Endothelial cell of umbilical vein (primary cell): ENCODE measurements at regions not wholly inside any gene's neighbourhood (a gene's known extent, or its start where the extent isn't known, plus 50 kb on each side); places are given as distances from the start of the nearest gene placed in this dataset.
"Not testable (repeated sequence)": the region's sequence is repeated elsewhere in the genome, so short reads cannot be mapped to it uniquely, and the experiment has no call there.

Source experiments
- BruUV-seq: library from RNA; stranded (reverse); fragments of 400-500 nt; replicated peaks from 2 replicates; lab custom pipeline; 2021; lab: Mats Ljungman, UMichigan
- CTCF ChIA-PET: fragments of 300-600, 350-600 bp; sonication (Branson Sonifier 250); formaldehyde crosslinking; loops from one replicate; lab custom pipeline; 2021; ENCODE audit warnings: antibody characterized with exemption, inconsistent platforms; lab: Charles Lee
- POLR2A ChIA-PET: fragments of 300-600, 350-600 bp; sonication (Branson Sonifier 250); formaldehyde crosslinking; loops from one replicate; lab custom pipeline; 2021; ENCODE audit warnings: antibody characterized with exemption, inconsistent platforms; lab: Charles Lee
- DNase-seq: peaks from one replicate; pipeline ENCODE4 v3.0.0-alpha.2; 2011; ENCODE audit warnings: low read depth, low spot score
- FAIRE-seq: peaks from 2 replicates; lab custom pipeline; 2011; peaks lifted over from hg19 to GRCh38; lab: Jason Lieb, UNC
- H2AFZ ChIP-seq: 2 replicates; pipeline ENCODE4 v1.6.0; 2012; ENCODE audit warnings: low read depth, low read length, control low read depth, inconsistent platforms
- H3K27ac ChIP-seq: 2 replicates; pipeline ENCODE4 v1.5.1; 2011; ENCODE audit warnings: low read depth, mild to moderate bottlenecking, control low read depth, low read length, moderate library complexity; ENCODE audit not compliant: insufficient read depth
- H3K27me3 ChIP-seq, 2 experiments: 2 replicates each; pipeline versions ENCODE4 v1.6.0 to v1.6.1; 2011; ENCODE audit warnings: low read length in 2 of 2, mixed read lengths in 1 of 2; ENCODE audit not compliant: control insufficient read depth in 2 of 2, insufficient read depth in 2 of 2
- H3K36me3 ChIP-seq, 2 experiments: 2 replicates in 1 of 2; 3 replicates in 1 of 2; pipeline ENCODE4 v1.5.1; 2011; ENCODE audit warnings: low read length in 2 of 2, mild to moderate bottlenecking in 1 of 2, moderate library complexity in 1 of 2; ENCODE audit not compliant: control insufficient read depth in 2 of 2, insufficient read depth in 2 of 2; ENCODE audit errors: extremely low read depth in 1 of 2
- H3K4me1 ChIP-seq: 3 replicates; pipeline ENCODE4 v1.5.1; 2011; ENCODE audit warnings: mild to moderate bottlenecking, low read length; ENCODE audit not compliant: control insufficient read depth, insufficient read depth; ENCODE audit errors: extremely low read depth
- H3K4me2 ChIP-seq: 2 replicates; pipeline ENCODE4 v1.6.1; 2011; ENCODE audit warnings: low read length, control low read depth, mixed read lengths; ENCODE audit not compliant: insufficient read depth
- H3K4me3 ChIP-seq, 3 experiments: fragments of 200-600 bp in 1 of 3; sonication (generic), shearing (Covaris generic) in 1 of 3; replicated peaks in 1 of 3; 2 replicates each; pipeline ENCODE4 v1.5.1; 2011 to 2016; ENCODE audit warnings: control low read depth in 3 of 3, low read length in 3 of 3, mild to moderate bottlenecking in 2 of 3, inconsistent platforms in 1 of 3, low read depth in 1 of 3, moderate library complexity in 1 of 3; ENCODE audit not compliant: insufficient read depth in 1 of 3
- H3K79me2 ChIP-seq: 2 replicates; pipeline ENCODE4 v1.6.0; 2012; ENCODE audit warnings: low read length, inconsistent platforms; ENCODE audit not compliant: control insufficient read depth, insufficient read depth
- H3K9ac ChIP-seq: replicated peaks from 2 replicates; pipeline ENCODE3; 2011; ENCODE audit warnings: low read length, control low read depth; ENCODE audit not compliant: insufficient read depth; ENCODE audit errors: extremely low read depth
- H3K9me1 ChIP-seq: replicated peaks from 3 replicates; pipeline ENCODE4 v1.6.0; 2011; ENCODE audit warnings: mild to moderate bottlenecking, low read length; ENCODE audit not compliant: control insufficient read depth, insufficient read depth; ENCODE audit errors: extremely low read depth
- H3K9me3 ChIP-seq: replicated peaks from 2 replicates; pipeline ENCODE4 v1.5.1; 2012; ENCODE audit warnings: low read length, inconsistent platforms; ENCODE audit not compliant: control insufficient read depth, insufficient read depth
- H4K20me1 ChIP-seq: replicated peaks from 2 replicates; pipeline ENCODE3; 2011; ENCODE audit warnings: mild to moderate bottlenecking, low read length; ENCODE audit not compliant: control insufficient read depth, insufficient read depth; ENCODE audit errors: extremely low read depth
- EZH2 ChIP-seq: IDR thresholded peaks from 2 replicates; pipeline ENCODE4 v1.6.1; 2012; ENCODE audit warnings: borderline replicate concordance, low read depth, mild to moderate bottlenecking, moderate library complexity, low read length, inconsistent platforms; ENCODE audit not compliant: severe bottlenecking
- FOS ChIP-seq: IDR thresholded peaks from 2 replicates; pipeline ENCODE4 v1.6.1; 2011; ENCODE audit warnings: mild to moderate bottlenecking, low read length, moderate library complexity, borderline replicate concordance; ENCODE audit not compliant: insufficient read depth
- GATA2 ChIP-seq: IDR thresholded peaks from 2 replicates; pipeline ENCODE4 v1.7.0; 2011; ENCODE audit warnings: low read depth, mild to moderate bottlenecking, moderate library complexity, mixed read lengths, low read length; ENCODE audit not compliant: insufficient read length, insufficient read depth
- JUN ChIP-seq: IDR thresholded peaks from 2 replicates; pipeline ENCODE4 v1.6.1; 2011; ENCODE audit warnings: borderline replicate concordance, low read depth; ENCODE audit not compliant: insufficient read length, insufficient read depth
- MYC ChIP-seq: IDR thresholded peaks from one replicate; pipeline ENCODE4 v1.6.1; 2011; ENCODE audit warnings: mild to moderate bottlenecking, low read depth, low read length
- POLR2A ChIP-seq: IDR thresholded peaks from 2 replicates; pipeline ENCODE4 v1.6.1; 2012; ENCODE audit warnings: low read depth, mild to moderate bottlenecking, control low read depth, low read length
- POLR2AphosphoS5 ChIP-seq: IDR thresholded peaks from 2 replicates; pipeline ENCODE4 v1.6.1; 2012; ENCODE audit warnings: low read depth, mild to moderate bottlenecking, control low read depth, low read length, moderate library complexity; ENCODE audit not compliant: insufficient read depth
- dilution Hi-C: fragments of 300-500 bp; cut with MboI; formaldehyde crosslinking; loops from one replicate; pipeline ENCODE4 v1.15.0; 2019; ENCODE audit warnings: low sequenced_read_pairs; ENCODE audit not compliant: extremely low pct_ligation_motif_present
- intact Hi-C: fragments of 100-400 bp; cut with micrococcal nuclease; formaldehyde crosslinking; loops from one replicate; pipeline ENCODE4 v1.10.0; 2022
- TF ChIP-seq, protein P1 (sequence below): IDR thresholded peaks from 2 replicates; pipeline ENCODE4 v1.6.1; 2011; ENCODE audit not compliant: insufficient read depth, insufficient read length
- TF ChIP-seq, protein P2 (sequence below), 2 donors: IDR thresholded peaks; 1 replicate in 1 of 2; 2 replicates in 1 of 2; pipeline ENCODE4 v1.5.1; 2011; ENCODE audit warnings: low read length in 2 of 2, mild to moderate bottlenecking in 2 of 2, moderate library complexity in 2 of 2, control low read depth in 1 of 2, inconsistent platforms in 1 of 2, low read depth in 1 of 2; ENCODE audit not compliant: insufficient read depth in 1 of 2; ENCODE audit errors: extremely low read depth in 1 of 2

DNA sequence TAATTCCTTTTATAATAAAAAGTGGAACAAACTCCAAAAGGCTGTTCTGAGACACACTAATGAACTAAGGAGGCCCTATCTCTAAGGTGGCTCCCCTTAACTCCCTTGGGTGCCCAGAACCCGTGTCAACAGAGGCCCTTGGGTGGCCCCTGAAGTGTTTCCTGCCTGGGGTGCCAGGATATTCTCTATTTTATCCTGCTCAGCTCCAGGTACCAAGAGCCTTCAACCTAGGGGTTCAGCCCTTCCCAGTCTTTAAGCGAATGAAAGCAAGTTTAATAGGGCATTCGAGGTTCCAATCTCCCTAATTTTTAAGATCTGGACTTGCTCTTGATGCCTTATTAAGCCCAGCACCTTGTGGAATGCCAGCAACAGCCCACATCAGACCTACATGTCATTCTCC, 64.4 kb upstream of the MYO3A start:
- no peaks in the 10 kb centered on the region for H4K20me1 ChIP-seq
- BruUV-seq: no TSS peak
- H3K27me3 ChIP-seq: no peaks in the 10 kb centered on the region
- H3K79me2 ChIP-seq: no peaks in the 10 kb centered on the region
- FAIRE-seq (no peak), DNase-seq (no peak)
- H3K4me2 ChIP-seq: no peak overlapping the region
- no peak overlapping the region for H3K4me3 ChIP-seq
- H3K27ac ChIP-seq: no peak overlapping the region
- H3K4me1 ChIP-seq: no peaks in the 10 kb centered on the region
- intact Hi-C loops: no loop called here
- no peaks in the 10 kb centered on the region for H3K36me3 ChIP-seq
- ChIA-PET POLR2A (no interaction called here), CTCF (no interaction called here)
- no peak overlapping the region for H3K9ac ChIP-seq
- no peak overlapping the region for H2AFZ ChIP-seq
- TF ChIP-seq MYC (no peak), FOS (no peak), POLR2A (no peak), GATA2 (no peak), POLR2AphosphoS5 (no peak), JUN (no peak), EZH2 (no peak)
- TF ChIP-seq, protein P1, sequence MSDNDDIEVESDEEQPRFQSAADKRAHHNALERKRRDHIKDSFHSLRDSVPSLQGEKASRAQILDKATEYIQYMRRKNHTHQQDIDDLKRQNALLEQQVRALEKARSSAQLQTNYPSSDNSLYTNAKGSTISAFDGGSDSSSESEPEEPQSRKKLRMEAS: no peak
- TF ChIP-seq, protein P2, sequence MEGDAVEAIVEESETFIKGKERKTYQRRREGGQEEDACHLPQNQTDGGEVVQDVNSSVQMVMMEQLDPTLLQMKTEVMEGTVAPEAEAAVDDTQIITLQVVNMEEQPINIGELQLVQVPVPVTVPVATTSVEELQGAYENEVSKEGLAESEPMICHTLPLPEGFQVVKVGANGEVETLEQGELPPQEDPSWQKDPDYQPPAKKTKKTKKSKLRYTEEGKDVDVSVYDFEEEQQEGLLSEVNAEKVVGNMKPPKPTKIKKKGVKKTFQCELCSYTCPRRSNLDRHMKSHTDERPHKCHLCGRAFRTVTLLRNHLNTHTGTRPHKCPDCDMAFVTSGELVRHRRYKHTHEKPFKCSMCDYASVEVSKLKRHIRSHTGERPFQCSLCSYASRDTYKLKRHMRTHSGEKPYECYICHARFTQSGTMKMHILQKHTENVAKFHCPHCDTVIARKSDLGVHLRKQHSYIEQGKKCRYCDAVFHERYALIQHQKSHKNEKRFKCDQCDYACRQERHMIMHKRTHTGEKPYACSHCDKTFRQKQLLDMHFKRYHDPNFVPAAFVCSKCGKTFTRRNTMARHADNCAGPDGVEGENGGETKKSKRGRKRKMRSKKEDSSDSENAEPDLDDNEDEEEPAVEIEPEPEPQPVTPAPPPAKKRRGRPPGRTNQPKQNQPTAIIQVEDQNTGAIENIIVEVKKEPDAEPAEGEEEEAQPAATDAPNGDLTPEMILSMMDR (IDR thresholded peaks at IDR 0.05; ENCODE audit: extremely low read depth in 1 of 2, insufficient read depth in 1 of 2, low read depth in 1 of 2, low read length in 2 of 2): no peak
- no peaks in the 10 kb centered on the region for H3K9me3 ChIP-seq
- no peaks in the 10 kb centered on the region for H3K9me1 ChIP-seq
- dilution Hi-C loops: no loop called here

DNA sequence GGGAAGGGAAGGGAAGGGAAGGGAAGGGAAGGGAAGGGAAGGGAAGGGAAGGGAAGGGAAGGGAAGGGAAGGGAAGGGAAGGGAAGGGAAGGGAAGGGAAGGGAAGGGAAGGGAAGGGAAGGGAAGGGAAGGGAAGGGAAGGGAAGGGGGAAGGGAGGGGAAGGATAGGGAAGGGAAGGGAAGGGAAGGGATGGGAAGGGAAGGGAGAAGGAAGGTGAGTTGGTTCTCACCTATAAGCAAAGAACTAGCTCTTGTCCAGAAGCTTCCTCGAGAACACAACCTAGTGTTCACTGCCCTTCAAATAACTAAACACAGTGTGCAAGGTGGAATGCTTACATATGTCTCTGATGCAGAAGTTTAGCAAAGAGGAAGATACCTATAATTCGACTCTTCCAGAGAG, 59.6 kb upstream of the MYO3A start:
- H3K9me3 ChIP-seq, FAIRE-seq, H3K36me3 ChIP-seq, BruUV-seq, DNase-seq, H3K27ac ChIP-seq, H4K20me1 ChIP-seq, H3K9me1 ChIP-seq, H3K79me2 ChIP-seq, H3K4me2 ChIP-seq, H3K4me3 ChIP-seq, POLR2A ChIA-PET, H3K27me3 ChIP-seq, H3K9ac ChIP-seq, H3K4me1 ChIP-seq, dilution Hi-C loops, intact Hi-C loops, H2AFZ ChIP-seq: not testable (repeated sequence)
- CTCF ChIA-PET: interaction anchor here (1.6 to 2.0 kb wide), 2 partner anchors 13 to 14 kb away, joined by 4 to 7 read pairs; no protein-coding TSS in a partner anchor
